Effector memory CD8-positive, alpha-beta T cell (primary cell): ENCODE measurements at regions not wholly inside any gene's neighbourhood (a gene's known extent, or its start where the extent isn't known, plus 50 kb on each side); places are given as distances from the start of the nearest gene placed in this dataset.

Source experiments
- ATAC-seq: fragments of 150-1000 bp; cut with Tn5 transposase; replicated peaks from 2 replicates; pipeline ENCODE4 v1.10.0; 2021; ENCODE audit warnings: mild to moderate bottlenecking, moderate library complexity
- DNase-seq, 3 experiments: peaks; one replicate each; pipeline ENCODE4 v3.0.0; 2021
- H3K27ac Mint-ChIP-seq, 2 donors: one replicate each; pipeline ENCODE4 v1.8.0; 2022; ENCODE audit warnings: mild to moderate bottlenecking in 2 of 2, mixed read lengths in 2 of 2, moderate library complexity in 2 of 2
- H3K27me3 Mint-ChIP-seq, 2 donors: one replicate each; pipeline ENCODE4 v1.8.0; 2022; ENCODE audit warnings: mixed read lengths in 2 of 2
- H3K36me3 Mint-ChIP-seq: one replicate; pipeline ENCODE4 v1.8.0; 2022; ENCODE audit warnings: mild to moderate bottlenecking, moderate library complexity, mixed read lengths; ENCODE audit not compliant: insufficient read depth
- H3K4me1 Mint-ChIP-seq, 2 donors: one replicate each; pipeline ENCODE4 v1.8.0; 2022; ENCODE audit warnings: low read depth in 2 of 2, mixed read lengths in 2 of 2
- H3K4me3 Mint-ChIP-seq, 2 donors: one replicate each; pipeline ENCODE4 v1.8.0; 2022; ENCODE audit warnings: mild to moderate bottlenecking in 2 of 2, mixed read lengths in 2 of 2, moderate library complexity in 2 of 2
- H3K9me3 Mint-ChIP-seq, 2 donors: one replicate each; pipeline ENCODE4 v1.8.0; 2022; ENCODE audit warnings: mixed read lengths in 2 of 2

DNA sequence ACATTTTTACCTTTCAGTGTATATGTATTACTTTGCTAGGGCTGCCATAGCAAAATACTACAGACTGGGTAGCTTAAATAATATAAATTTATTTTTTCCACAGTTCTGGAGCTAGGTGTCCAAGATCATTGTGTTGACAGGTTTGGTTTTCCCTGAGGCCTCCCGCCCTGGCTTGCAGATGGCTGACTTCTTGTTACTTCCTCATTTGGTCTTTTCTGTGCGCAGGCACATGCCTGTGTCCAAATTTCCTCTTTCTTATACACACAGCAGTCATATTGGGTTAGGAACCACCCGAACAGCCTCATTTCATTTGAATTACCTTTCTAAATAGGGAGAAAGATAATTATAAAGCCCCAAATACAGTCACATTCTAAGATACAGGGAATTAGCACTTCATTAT, 521.6 kb upstream of the SORCS1 start:
- no peaks in the 10 kb centered on the region for H3K36me3 Mint-ChIP-seq
- H3K9me3 Mint-ChIP-seq: peaks cover 8 to 9% of the 10 kb centered on the region in 2 donors
- H3K4me1 Mint-ChIP-seq: no peaks in the 10 kb centered on the region
- H3K4me3 Mint-ChIP-seq: no peak overlapping the region
- no peaks in the 10 kb centered on the region for H3K27me3 Mint-ChIP-seq
- no peak overlapping the region for H3K27ac Mint-ChIP-seq
- ATAC-seq (no peak), DNase-seq (no peak)

GRCh38 chr10:107671960-107672359, 507.5 kb upstream of the SORCS1 start:
- ATAC-seq (no peak), DNase-seq (no peak)
- Mint-ChIP-seq H3K27ac (no peak overlapping the region), H3K9me3 (peaks cover 10 to 25% of the 10 kb centered on the region in 2 donors), H3K27me3 (no peaks in the 10 kb centered on the region), H3K4me1 (no peaks in the 10 kb centered on the region), H3K4me3 (no peak overlapping the region), H3K36me3 (no peaks in the 10 kb centered on the region)

DNA sequence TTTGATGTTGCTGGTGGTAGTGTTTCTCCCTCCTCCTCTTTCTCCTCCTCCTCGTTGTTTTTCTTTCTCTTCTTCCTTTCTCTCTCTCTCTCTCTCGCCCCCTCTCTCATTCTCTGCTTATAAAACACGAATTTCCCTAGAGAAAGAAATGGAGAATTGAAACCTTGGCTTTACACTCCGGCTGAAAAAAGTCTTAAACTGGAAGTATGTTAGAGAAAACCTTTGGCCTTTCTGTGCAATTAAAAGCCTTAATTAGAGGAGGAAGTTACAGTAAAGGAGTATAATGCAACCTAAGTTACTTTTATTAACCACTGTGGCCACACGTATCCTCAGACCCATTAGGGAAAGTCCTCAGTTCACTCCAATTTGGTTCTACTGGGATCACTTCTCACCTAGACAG, 501.7 kb upstream of the SORCS1 start:
- H3K4me3 Mint-ChIP-seq: no peak overlapping the region
- peaks cover 9 to 47% of the 10 kb centered on the region in 2 donors for H3K9me3 Mint-ChIP-seq
- H3K27me3 Mint-ChIP-seq: no peaks in the 10 kb centered on the region
- DNase-seq (no peak), ATAC-seq (no peak)
- peaks cover 3% of the 10 kb centered on the region for H3K36me3 Mint-ChIP-seq
- H3K4me1 Mint-ChIP-seq: no peaks in the 10 kb centered on the region
- no peak overlapping the region for H3K27ac Mint-ChIP-seq

- H3K4me3 Mint-ChIP-seq: no peak overlapping the region
- H3K27me3 Mint-ChIP-seq: no peaks in the 10 kb centered on the region
Observed at GRCh38 chr10:107665459-107665858, 501.0 kb upstream of the SORCS1 start.

GRCh38 chr10:107657851-107658250, 493.3 kb upstream of the SORCS1 start:
- Mint-ChIP-seq H3K4me3 (no peak overlapping the region), H3K9me3 (peaks cover 7 to 11% of the 10 kb centered on the region in 2 donors), H3K27ac (no peak overlapping the region), H3K36me3 (no peaks in the 10 kb centered on the region), H3K4me1 (no peaks in the 10 kb centered on the region), H3K27me3 (no peaks in the 10 kb centered on the region)
- DNase-seq: no peak
- ATAC-seq: no peak

More at GRCh38 chr10:107665459-107665858, 501.0 kb upstream of the SORCS1 start:
- Mint-ChIP-seq H3K4me1 (no peaks in the 10 kb centered on the region), H3K27ac (no peak overlapping the region), H3K9me3 (peaks cover 7 to 39% of the 10 kb centered on the region in 2 donors), H3K36me3 (peaks cover 3% of the 10 kb centered on the region)
- ATAC-seq (no peak), DNase-seq (no peak)

DNA sequence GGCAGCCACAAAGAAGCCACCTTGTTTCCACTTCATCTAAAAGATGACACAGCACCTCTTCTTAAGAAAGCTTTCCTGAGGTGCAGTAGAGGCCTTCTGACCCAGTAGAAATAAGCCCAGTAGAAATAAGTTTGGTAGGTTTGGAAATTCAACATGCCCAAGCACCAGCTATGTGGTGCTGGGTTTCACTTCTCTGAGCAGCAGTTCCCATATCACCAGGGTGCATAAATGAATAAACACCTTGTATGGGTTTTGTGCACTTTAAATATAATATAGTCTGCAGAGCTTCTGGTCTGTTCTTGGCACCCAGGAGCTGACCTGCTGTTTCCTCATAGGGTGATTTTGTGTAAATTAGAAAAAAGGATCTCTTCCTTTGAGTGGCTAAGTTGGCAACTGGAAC, 492.4 kb upstream of the SORCS1 start:
- Mint-ChIP-seq H3K27me3 (no peaks in the 10 kb centered on the region), H3K4me1 (no peaks in the 10 kb centered on the region), H3K27ac (no peak overlapping the region), H3K9me3 (peaks cover 7 to 10% of the 10 kb centered on the region in 2 donors), H3K36me3 (no peaks in the 10 kb centered on the region), H3K4me3 (no peak overlapping the region)
- ATAC-seq: no peak
- no peak for DNase-seq

DNA sequence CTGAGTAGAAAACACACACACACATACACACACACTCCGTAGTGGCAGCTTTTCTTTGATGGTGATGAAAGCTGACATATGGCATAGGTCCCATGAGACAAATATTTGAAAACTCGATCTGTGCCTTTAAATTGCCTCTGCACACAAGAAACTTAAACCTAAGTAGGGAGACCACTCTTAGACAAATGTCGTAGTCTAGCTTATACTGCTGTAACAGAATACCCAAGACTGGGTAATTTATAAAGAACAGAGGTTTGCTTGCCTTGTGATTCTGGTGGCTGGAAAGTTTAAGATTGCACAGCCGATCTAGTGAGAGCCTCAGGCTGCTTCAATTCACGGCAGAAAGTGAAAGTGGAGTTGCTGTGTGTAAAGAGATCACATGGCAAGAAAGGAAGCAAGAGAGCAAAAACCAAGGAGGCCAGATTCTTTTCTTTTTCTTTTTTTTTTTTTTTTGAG, 489.4 kb upstream of the SORCS1 start:
- no peak for ATAC-seq
- Mint-ChIP-seq H3K4me1 (no peaks in the 10 kb centered on the region), H3K27ac (no peak overlapping the region), H3K4me3 (no peak overlapping the region), H3K9me3 (peaks cover 7 to 8% of the 10 kb centered on the region in 2 donors), H3K27me3 (no peaks in the 10 kb centered on the region), H3K36me3 (peaks cover 4% of the 10 kb centered on the region)
- DNase-seq: no peak

DNA sequence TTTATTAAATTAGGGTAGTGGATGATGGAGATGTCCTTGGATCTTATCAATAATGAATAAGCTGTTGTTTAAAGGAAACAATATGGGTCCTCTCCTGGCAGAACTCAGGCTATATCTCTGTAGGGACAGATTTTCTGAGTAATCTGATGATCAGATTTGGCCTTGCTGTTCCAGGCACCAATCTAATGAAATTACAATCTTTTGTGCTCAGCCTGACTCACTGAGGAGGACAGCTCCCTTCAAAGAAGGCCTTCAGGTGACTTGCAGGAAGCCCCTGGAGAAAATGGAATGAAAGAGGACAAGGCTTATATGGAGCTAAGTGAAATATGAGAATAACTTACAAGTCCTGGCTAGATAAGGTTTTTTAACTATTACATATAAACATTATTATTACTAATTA, 486.4 kb upstream of the SORCS1 start:
- H3K36me3 Mint-ChIP-seq: peaks cover 4% of the 10 kb centered on the region
- no peaks in the 10 kb centered on the region for H3K27me3 Mint-ChIP-seq
- H3K9me3 Mint-ChIP-seq: peaks cover 4 to 7% of the 10 kb centered on the region in 2 donors
- no peak overlapping the region for H3K27ac Mint-ChIP-seq
- ATAC-seq (no peak), DNase-seq (no peak)
- no peak overlapping the region for H3K4me3 Mint-ChIP-seq
- H3K4me1 Mint-ChIP-seq: no peaks in the 10 kb centered on the region

- Mint-ChIP-seq H3K27me3 (no peaks in the 10 kb centered on the region), H3K9me3 (peaks cover 5 to 7% of the 10 kb centered on the region in 2 donors), H3K27ac (no peak overlapping the region), H3K4me1 (no peaks in the 10 kb centered on the region), H3K4me3 (no peak overlapping the region), H3K36me3 (peaks cover 4% of the 10 kb centered on the region)
- ATAC-seq (no peak), DNase-seq (no peak)
Observed at GRCh38 chr10:107649249-107649648, 484.7 kb upstream of the SORCS1 start.

DNA sequence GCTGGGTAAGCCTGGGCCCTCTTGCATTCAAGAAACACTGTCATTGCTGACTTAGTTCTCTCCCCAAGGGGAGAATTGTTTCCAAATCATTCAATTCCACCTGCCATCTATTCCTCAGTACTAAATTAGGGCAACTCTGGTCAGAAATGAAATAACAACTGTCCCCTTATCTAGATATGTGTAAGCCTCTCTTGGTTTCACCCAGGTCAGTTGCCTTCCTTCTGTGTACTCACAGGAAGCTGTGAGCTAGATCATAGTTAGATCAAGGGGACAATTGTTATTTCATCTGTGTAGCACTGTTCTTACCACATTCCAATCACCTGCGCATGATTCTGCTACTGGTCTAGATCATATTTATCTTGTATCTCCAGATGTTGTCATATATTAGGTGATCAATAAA, 483.0 kb upstream of the SORCS1 start:
- Mint-ChIP-seq H3K27ac (no peak overlapping the region), H3K4me3 (no peak overlapping the region), H3K9me3 (peaks cover 12 to 13% of the 10 kb centered on the region in 2 donors), H3K36me3 (peaks cover 4% of the 10 kb centered on the region), H3K4me1 (no peaks in the 10 kb centered on the region), H3K27me3 (no peaks in the 10 kb centered on the region)
- no peak for DNase-seq
- ATAC-seq: no peak

GRCh38 chr10:107631876-107632275, 467.4 kb upstream of the SORCS1 start:
- H3K27me3 Mint-ChIP-seq: no peaks in the 10 kb centered on the region
- H3K4me1 Mint-ChIP-seq: no peaks in the 10 kb centered on the region
- no peaks in the 10 kb centered on the region for H3K36me3 Mint-ChIP-seq
- no peak overlapping the region for H3K4me3 Mint-ChIP-seq
- H3K27ac Mint-ChIP-seq: no peak overlapping the region
- DNase-seq (no peak), ATAC-seq (no peak)
- H3K9me3 Mint-ChIP-seq: peaks cover 8 to 14% of the 10 kb centered on the region in 2 donors

DNA sequence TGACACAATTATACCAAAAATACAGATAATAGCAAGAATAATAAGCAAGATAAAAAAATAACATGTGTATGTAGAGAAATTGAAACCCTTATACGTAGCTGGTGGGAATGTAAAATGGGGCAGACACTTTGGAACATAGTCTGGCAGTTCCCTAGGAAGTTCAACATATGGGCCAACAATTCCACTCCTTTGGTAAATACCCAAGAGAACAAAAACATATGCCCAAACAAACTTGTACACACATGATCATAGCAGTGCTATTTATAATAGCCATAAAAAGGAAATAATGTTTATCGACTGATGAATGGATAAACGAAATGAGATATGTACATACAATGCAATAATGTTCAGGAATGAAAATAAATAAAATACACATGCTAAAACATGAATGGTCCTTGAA, 462.4 kb upstream of the SORCS1 start:
- no peaks in the 10 kb centered on the region for H3K4me1 Mint-ChIP-seq
- no peaks in the 10 kb centered on the region for H3K27me3 Mint-ChIP-seq
- no peak for ATAC-seq
- no peak overlapping the region for H3K4me3 Mint-ChIP-seq
- no peaks in the 10 kb centered on the region for H3K36me3 Mint-ChIP-seq
- H3K27ac Mint-ChIP-seq: no peak overlapping the region
- H3K9me3 Mint-ChIP-seq: peaks cover 0 to 7% of the 10 kb centered on the region in 2 donors
- no peak for DNase-seq

- Mint-ChIP-seq H3K36me3 (no peaks in the 10 kb centered on the region), H3K9me3 (peaks cover 7 to 11% of the 10 kb centered on the region in 2 donors), H3K4me3 (no peak overlapping the region), H3K27ac (no peak overlapping the region), H3K27me3 (no peaks in the 10 kb centered on the region), H3K4me1 (no peaks in the 10 kb centered on the region)
- DNase-seq (no peak), ATAC-seq (no peak)
Observed at GRCh38 chr10:107623292-107623691, 458.8 kb upstream of the SORCS1 start.

GRCh38 chr10:107619139-107619538, 454.6 kb upstream of the SORCS1 start:
- H3K4me1 Mint-ChIP-seq: no peaks in the 10 kb centered on the region
- no peak for ATAC-seq
- no peaks in the 10 kb centered on the region for H3K36me3 Mint-ChIP-seq
- no peaks in the 10 kb centered on the region for H3K27me3 Mint-ChIP-seq
- no peak for DNase-seq
- no peak overlapping the region for H3K4me3 Mint-ChIP-seq
- no peak overlapping the region for H3K27ac Mint-ChIP-seq
- peaks cover 14% of the 10 kb centered on the region in 2 donors for H3K9me3 Mint-ChIP-seq

GRCh38 chr10:107618504-107618994, 454.0 kb upstream of the SORCS1 start:
- Mint-ChIP-seq H3K4me1 (no peaks in the 10 kb centered on the region), H3K4me3 (no peak overlapping the region), H3K27ac (no peak overlapping the region)

More at GRCh38 chr10:107618504-107618994, 454.0 kb upstream of the SORCS1 start:
- H3K9me3 Mint-ChIP-seq: peaks cover 11 to 14% of the 10 kb centered on the region in 2 donors
- ATAC-seq (no peak), DNase-seq (no peak)
- no peaks in the 10 kb centered on the region for H3K36me3 Mint-ChIP-seq
- H3K27me3 Mint-ChIP-seq: no peaks in the 10 kb centered on the region
